Chondrocyte (in vitro differentiated cells): ENCODE measurements at regions not wholly inside any gene's neighbourhood (a gene's known extent, or its start where the extent isn't known, plus 50 kb on each side); places are given as distances from the start of the nearest gene placed in this dataset.

ENCODE experiments used
- DNase-seq: peaks from one replicate; pipeline ENCODE4 v3.0.0; 2021; ENCODE audit warnings: mixed read lengths, low spot score
- H3K27ac Mint-ChIP-seq: one replicate; pipeline ENCODE4 v1.8.0; 2021; ENCODE audit warnings: mild to moderate bottlenecking, moderate library complexity, mixed read lengths; ENCODE audit not compliant: unreplicated experiment
- H3K27me3 Mint-ChIP-seq: 2 replicates; pipeline ENCODE4 v1.8.0; 2021; ENCODE audit warnings: low read depth, mixed read lengths
- H3K36me3 Mint-ChIP-seq: 2 replicates; pipeline ENCODE4 v1.8.0; 2021; ENCODE audit warnings: low read depth, mixed read lengths
- H3K4me1 Mint-ChIP-seq: 2 replicates; pipeline ENCODE4 v1.8.0; 2021; ENCODE audit warnings: low read depth, mild to moderate bottlenecking, mixed read lengths
- H3K4me3 Mint-ChIP-seq: one replicate; pipeline ENCODE4 v1.8.0; 2021; ENCODE audit warnings: mild to moderate bottlenecking, moderate library complexity, mixed read lengths; ENCODE audit not compliant: unreplicated experiment
- H3K9me3 Mint-ChIP-seq: 2 replicates; pipeline ENCODE4 v1.8.0; 2021; ENCODE audit warnings: low read depth, mixed read lengths
- TF ChIP-seq, protein P1 (sequence below): fragments of 200-600 bp; sonication (generic); IDR thresholded peaks from 2 replicates; pipeline ENCODE4 v1.5.0; 2021; ENCODE audit warnings: antibody characterized with exemption, mild to moderate bottlenecking, moderate library complexity

DNA sequence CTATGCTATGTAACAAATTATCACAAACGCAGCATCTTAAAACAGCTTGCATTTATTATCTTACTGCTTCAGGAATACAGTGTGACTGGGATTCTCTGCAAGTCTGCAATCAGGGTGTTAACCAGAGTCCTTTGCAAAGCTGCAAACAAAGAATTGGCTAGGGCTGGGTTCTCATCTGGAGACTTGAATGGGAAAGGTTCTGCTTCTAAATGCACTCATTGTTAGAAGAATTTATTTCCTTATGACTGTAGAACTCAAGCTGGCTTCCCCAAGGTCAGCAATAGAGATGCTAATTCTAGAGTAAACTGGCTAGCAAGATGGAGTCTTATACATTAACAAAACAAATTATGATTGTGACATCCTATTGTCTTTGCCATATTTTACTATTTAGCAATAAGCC, 673.7 kb downstream of the DIPK2A start:
- H3K9me3 Mint-ChIP-seq: no peaks in the 10 kb centered on the region
- H3K27me3 Mint-ChIP-seq: no peaks in the 10 kb centered on the region
- peaks cover 6% of the 10 kb centered on the region for H3K4me1 Mint-ChIP-seq
- H3K27ac Mint-ChIP-seq: no peak overlapping the region
- TF ChIP-seq, protein P1, sequence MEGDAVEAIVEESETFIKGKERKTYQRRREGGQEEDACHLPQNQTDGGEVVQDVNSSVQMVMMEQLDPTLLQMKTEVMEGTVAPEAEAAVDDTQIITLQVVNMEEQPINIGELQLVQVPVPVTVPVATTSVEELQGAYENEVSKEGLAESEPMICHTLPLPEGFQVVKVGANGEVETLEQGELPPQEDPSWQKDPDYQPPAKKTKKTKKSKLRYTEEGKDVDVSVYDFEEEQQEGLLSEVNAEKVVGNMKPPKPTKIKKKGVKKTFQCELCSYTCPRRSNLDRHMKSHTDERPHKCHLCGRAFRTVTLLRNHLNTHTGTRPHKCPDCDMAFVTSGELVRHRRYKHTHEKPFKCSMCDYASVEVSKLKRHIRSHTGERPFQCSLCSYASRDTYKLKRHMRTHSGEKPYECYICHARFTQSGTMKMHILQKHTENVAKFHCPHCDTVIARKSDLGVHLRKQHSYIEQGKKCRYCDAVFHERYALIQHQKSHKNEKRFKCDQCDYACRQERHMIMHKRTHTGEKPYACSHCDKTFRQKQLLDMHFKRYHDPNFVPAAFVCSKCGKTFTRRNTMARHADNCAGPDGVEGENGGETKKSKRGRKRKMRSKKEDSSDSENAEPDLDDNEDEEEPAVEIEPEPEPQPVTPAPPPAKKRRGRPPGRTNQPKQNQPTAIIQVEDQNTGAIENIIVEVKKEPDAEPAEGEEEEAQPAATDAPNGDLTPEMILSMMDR: no peak
- no peak overlapping the region for H3K4me3 Mint-ChIP-seq
- no peak for DNase-seq
- H3K36me3 Mint-ChIP-seq: no peaks in the 10 kb centered on the region

DNA sequence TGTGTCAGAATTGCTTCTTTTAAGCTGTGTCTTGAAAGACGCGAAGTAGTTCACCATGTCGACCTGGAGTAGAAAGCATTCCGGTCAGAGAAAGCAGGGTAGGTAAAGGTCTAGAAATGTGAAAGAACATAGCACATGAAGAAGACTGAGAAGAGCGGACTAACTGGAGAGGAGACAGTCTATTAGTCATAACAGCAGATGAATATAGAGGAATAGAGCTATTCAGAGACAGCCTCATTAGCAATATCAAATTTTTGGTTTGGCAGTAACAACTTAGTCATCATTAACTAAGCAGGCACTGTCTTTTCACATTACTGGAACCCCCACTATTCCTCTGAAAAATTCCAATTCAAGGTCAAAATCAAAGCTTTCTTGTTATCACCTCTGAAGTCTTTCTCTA, 678.8 kb downstream of the DIPK2A start:
- TF ChIP-seq, protein P1: no peak
- no peaks in the 10 kb centered on the region for H3K9me3 Mint-ChIP-seq
- peaks cover 12% of the 10 kb centered on the region for H3K4me1 Mint-ChIP-seq
- H3K36me3 Mint-ChIP-seq: no peaks in the 10 kb centered on the region
- H3K4me3 Mint-ChIP-seq: no peak overlapping the region
- no peak for DNase-seq
- no peak overlapping the region for H3K27ac Mint-ChIP-seq
- H3K27me3 Mint-ChIP-seq: no peaks in the 10 kb centered on the region

DNA sequence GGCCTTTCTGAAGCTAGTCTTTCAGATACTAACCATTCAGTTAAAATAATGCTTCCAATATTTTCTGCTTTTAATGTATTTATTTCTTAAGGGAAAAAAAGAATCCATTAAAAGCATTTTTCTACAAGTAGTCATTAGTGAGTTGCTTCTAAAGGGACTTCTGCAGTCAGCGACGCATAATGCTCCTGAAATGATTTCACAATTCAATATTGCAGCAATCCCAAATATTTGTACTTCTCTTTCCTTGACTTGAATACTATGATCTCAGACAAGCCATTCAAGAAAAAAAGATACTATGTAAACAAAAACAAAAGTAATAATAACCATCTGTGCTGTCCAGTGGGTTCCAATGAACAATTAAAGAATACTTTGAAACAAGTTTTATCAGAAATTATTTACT, 681.0 kb downstream of the DIPK2A start:
- Mint-ChIP-seq H3K4me1 (peaks cover 28% of the 10 kb centered on the region), H3K36me3 (no peaks in the 10 kb centered on the region), H3K27me3 (no peaks in the 10 kb centered on the region), H3K27ac (no peak overlapping the region), H3K9me3 (no peaks in the 10 kb centered on the region), H3K4me3 (no peak overlapping the region)
- TF ChIP-seq, protein P1: no peak
- no peak for DNase-seq

DNA sequence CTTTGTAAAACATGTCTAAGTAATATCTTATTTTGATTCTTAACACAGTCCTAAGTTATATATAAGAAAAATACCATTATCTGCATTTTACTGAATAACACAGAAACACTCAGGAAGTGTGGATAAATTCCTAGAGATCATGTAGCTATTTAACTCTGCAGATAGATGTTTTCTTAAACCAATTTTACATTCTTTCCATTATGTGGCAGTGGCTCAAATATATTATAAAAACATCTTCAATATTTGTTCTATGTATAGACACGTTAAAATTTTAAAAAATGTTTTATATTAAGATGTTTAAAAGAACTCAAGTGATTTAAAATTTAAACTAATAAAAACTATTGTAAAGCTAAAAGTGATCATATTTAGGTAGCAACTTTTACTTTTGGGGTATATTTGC, 683.8 kb downstream of the DIPK2A start:
- H3K9me3 Mint-ChIP-seq: no peaks in the 10 kb centered on the region
- H3K4me3 Mint-ChIP-seq: no peak overlapping the region
- TF ChIP-seq, protein P1: peak; percentile 57
- H3K27me3 Mint-ChIP-seq: no peaks in the 10 kb centered on the region
- H3K27ac Mint-ChIP-seq: no peak overlapping the region
- no peaks in the 10 kb centered on the region for H3K36me3 Mint-ChIP-seq
- DNase-seq: no peak
- peaks cover 30% of the 10 kb centered on the region for H3K4me1 Mint-ChIP-seq

DNA sequence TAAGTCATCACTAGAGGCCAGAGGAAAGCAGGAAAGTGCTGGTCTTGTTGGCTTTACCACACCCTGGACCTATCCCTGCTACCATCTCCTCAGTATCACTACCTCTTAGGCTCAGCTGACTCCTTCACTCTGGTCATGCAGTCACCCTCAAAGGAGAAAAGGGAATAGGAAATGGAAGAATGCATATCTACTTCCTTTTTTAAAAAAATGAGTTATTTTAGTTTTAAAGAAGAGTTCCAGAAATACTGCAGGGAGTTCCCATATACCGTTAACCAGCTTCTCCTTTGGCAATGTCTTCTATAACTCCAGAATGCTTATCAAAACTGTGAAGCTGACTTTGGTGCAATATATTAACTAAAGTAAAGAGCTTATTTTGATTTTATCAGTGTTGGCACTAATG, 688.6 kb downstream of the DIPK2A start:
- Mint-ChIP-seq H3K9me3 (peaks cover 5% of the 10 kb centered on the region), H3K4me1 (peaks cover 17% of the 10 kb centered on the region), H3K27ac (no peak overlapping the region), H3K4me3 (no peak overlapping the region), H3K36me3 (peaks cover 3% of the 10 kb centered on the region), H3K27me3 (no peaks in the 10 kb centered on the region)
- no peak for DNase-seq
- TF ChIP-seq, protein P1: no peak
